Smooth muscle cell (in vitro differentiated cells): ENCODE measurements at regions not wholly inside any gene's neighbourhood (a gene's known extent, or its start where the extent isn't known, plus 50 kb on each side); places are given as distances from the start of the nearest gene placed in this dataset.
"Not testable (repeated sequence)": the region's sequence is repeated elsewhere in the genome, so short reads cannot be mapped to it uniquely, and the experiment has no call there.

Experiments used
- DNase-seq: peaks from one replicate; lab custom pipeline; 2025; ENCODE audit not compliant: unreplicated experiment; lab: John Stamatoyannopoulos, UW
- H2AFZ ChIP-seq: fragments of 200-600 bp; sonication (generic); 2 replicates; pipeline ENCODE4 v1.6.0; 2016; ENCODE audit warnings: antibody characterized with exemption, low read depth, mild to moderate bottlenecking
- H3F3A ChIP-seq: fragments of 200-600 bp; sonication (generic); 2 replicates; pipeline ENCODE4 v1.6.0; 2017; ENCODE audit warnings: antibody characterized with exemption, low read depth
- H3K27ac ChIP-seq: fragments of 200-600 bp; sonication (generic); 2 replicates; pipeline ENCODE4 v1.5.1; 2016; ENCODE audit warnings: low read depth, mild to moderate bottlenecking
- H3K27me3 ChIP-seq: fragments of 200-600 bp; sonication (generic); 2 replicates; pipeline ENCODE4 v1.6.1; 2016; ENCODE audit warnings: low read depth, mild to moderate bottlenecking
- H3K36me3 ChIP-seq: fragments of 200-600 bp; sonication (generic); 2 replicates; pipeline ENCODE4 v1.5.1; 2016; ENCODE audit warnings: low read depth
- H3K4me1 ChIP-seq: fragments of 200-600 bp; sonication (generic); 2 replicates; pipeline ENCODE4 v1.5.1; 2016; ENCODE audit warnings: low read depth
- H3K4me2 ChIP-seq: fragments of 200-600 bp; sonication (generic); 2 replicates; pipeline ENCODE4 v1.6.0; 2016; ENCODE audit warnings: mild to moderate bottlenecking
- H3K4me3 ChIP-seq: fragments of 200-600 bp; sonication (generic); 2 replicates; pipeline ENCODE4 v1.5.1; 2016; ENCODE audit warnings: mild to moderate bottlenecking
- H3K79me2 ChIP-seq: fragments of 200-600 bp; sonication (generic); 2 replicates; pipeline ENCODE4 v1.6.0; 2016; ENCODE audit warnings: low read depth, mild to moderate bottlenecking
- H3K9ac ChIP-seq: fragments of 200-600 bp; sonication (generic); 2 replicates; pipeline ENCODE4 v1.6.0; 2016; ENCODE audit warnings: low read depth
- H3K9me3 ChIP-seq: fragments of 200-600 bp; sonication (generic); replicated peaks from 2 replicates; pipeline ENCODE4 v1.5.1; 2016; ENCODE audit warnings: low read depth
- H4K20me1 ChIP-seq: fragments of 200-600 bp; sonication (generic); 2 replicates; pipeline ENCODE4 v1.6.0; 2016; ENCODE audit warnings: low read depth
- WGBS: methylation state at CpG from one replicate; pipeline ENCODE4 v1.1.7; 2016; ENCODE audit warnings: low lambda C conversion rate; 5-methylcytosine and 5-hydroxymethylcytosine counted together
- TF ChIP-seq, protein P1 (sequence below): fragments of 200-600 bp; sonication (generic); IDR thresholded peaks from 2 replicates; pipeline ENCODE4 v1.5.1; 2017; ENCODE audit warnings: borderline replicate concordance, mild to moderate bottlenecking, antibody characterized with exemption; ENCODE audit not compliant: insufficient read depth, poor library complexity, severe bottlenecking

GRCh38 chr5:60026161-60026560 lies 132.6 kb upstream of the PDE4D start:
- H3K9me3 ChIP-seq: no peaks in the 10 kb centered on the region
- no peaks in the 10 kb centered on the region for H4K20me1 ChIP-seq
- no peaks in the 10 kb centered on the region for H3K36me3 ChIP-seq
- H3K27me3 ChIP-seq: no peaks in the 10 kb centered on the region
- H3K4me3 ChIP-seq: no peak overlapping the region
- DNase-seq: no peak
- H3K4me1 ChIP-seq: peaks cover 5% of the 10 kb centered on the region
- H3K79me2 ChIP-seq: no peaks in the 10 kb centered on the region
- 65% methylated on average over 2 of the region's 2 CpGs for WGBS
- H3K27ac ChIP-seq: peak overlapping the region; percentile 65
- no peak overlapping the region for H3K4me2 ChIP-seq
- TF ChIP-seq, protein P1, sequence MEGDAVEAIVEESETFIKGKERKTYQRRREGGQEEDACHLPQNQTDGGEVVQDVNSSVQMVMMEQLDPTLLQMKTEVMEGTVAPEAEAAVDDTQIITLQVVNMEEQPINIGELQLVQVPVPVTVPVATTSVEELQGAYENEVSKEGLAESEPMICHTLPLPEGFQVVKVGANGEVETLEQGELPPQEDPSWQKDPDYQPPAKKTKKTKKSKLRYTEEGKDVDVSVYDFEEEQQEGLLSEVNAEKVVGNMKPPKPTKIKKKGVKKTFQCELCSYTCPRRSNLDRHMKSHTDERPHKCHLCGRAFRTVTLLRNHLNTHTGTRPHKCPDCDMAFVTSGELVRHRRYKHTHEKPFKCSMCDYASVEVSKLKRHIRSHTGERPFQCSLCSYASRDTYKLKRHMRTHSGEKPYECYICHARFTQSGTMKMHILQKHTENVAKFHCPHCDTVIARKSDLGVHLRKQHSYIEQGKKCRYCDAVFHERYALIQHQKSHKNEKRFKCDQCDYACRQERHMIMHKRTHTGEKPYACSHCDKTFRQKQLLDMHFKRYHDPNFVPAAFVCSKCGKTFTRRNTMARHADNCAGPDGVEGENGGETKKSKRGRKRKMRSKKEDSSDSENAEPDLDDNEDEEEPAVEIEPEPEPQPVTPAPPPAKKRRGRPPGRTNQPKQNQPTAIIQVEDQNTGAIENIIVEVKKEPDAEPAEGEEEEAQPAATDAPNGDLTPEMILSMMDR: no peak
- no peak overlapping the region for H2AFZ ChIP-seq
- H3K9ac ChIP-seq: no peak overlapping the region
- no peaks in the 10 kb centered on the region for H3F3A ChIP-seq

GRCh38 chr5:60024104-60024503 lies 130.6 kb upstream of the PDE4D start:
- TF ChIP-seq, protein P1: no peak
- Histone ChIP-seq H3K9ac (peak overlapping the region; percentile 5), H3K36me3 (no peaks in the 10 kb centered on the region), H3K4me2 (no peak overlapping the region), H2AFZ (no peak overlapping the region), H4K20me1 (no peaks in the 10 kb centered on the region), H3K4me3 (no peak overlapping the region), H3K9me3 (no peaks in the 10 kb centered on the region), H3K27me3 (no peaks in the 10 kb centered on the region), H3K4me1 (peaks cover 5% of the 10 kb centered on the region), H3K79me2 (no peaks in the 10 kb centered on the region), H3K27ac (peak overlapping the region; percentile 70), H3F3A (no peaks in the 10 kb centered on the region)
- DNase-seq: no peak

- no peaks in the 10 kb centered on the region for H3K79me2 ChIP-seq
- H2AFZ ChIP-seq: no peak overlapping the region
- peak overlapping the region; percentile 70 for H3K27ac ChIP-seq
- no peaks in the 10 kb centered on the region for H4K20me1 ChIP-seq
- no peaks in the 10 kb centered on the region for H3F3A ChIP-seq
- H3K36me3 ChIP-seq: no peaks in the 10 kb centered on the region
- H3K4me3 ChIP-seq: no peak overlapping the region
- no peak overlapping the region for H3K9ac ChIP-seq
- H3K27me3 ChIP-seq: no peaks in the 10 kb centered on the region
- TF ChIP-seq, protein P1: no peak
- peaks cover 5% of the 10 kb centered on the region for H3K4me1 ChIP-seq
- DNase-seq: no peak
- peak overlapping the region; percentile 49 for H3K4me2 ChIP-seq
- no peaks in the 10 kb centered on the region for H3K9me3 ChIP-seq
Measured at GRCh38 chr5:60023255-60023654, 129.7 kb upstream of the PDE4D start.

DNA sequence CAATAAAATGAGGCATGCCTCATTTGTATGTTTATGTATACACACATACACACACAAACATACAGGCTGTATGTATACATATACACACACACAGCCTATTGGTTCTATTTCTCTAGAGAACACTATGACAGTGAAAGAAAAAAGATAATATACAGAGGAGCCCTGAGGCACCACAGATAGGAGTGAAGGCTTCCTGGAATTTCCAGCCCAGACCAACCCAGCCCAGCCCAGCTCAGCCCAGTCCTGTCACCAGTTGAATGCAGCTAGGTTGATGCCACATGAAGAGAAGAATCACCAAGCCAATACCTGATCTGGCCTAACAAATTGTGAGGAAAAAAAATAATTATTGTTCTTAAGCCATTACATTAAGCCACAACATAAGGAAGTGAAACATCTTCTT lies 126.9 kb upstream of the PDE4D start:
- Histone ChIP-seq H2AFZ (no peak overlapping the region), H3K4me2 (no peak overlapping the region), H3K9me3 (no peaks in the 10 kb centered on the region), H3K4me3 (no peak overlapping the region), H3K36me3 (no peaks in the 10 kb centered on the region), H3K27ac (peak overlapping the region; percentile 36), H3K79me2 (no peaks in the 10 kb centered on the region), H3F3A (no peaks in the 10 kb centered on the region), H3K27me3 (no peaks in the 10 kb centered on the region), H3K9ac (no peak overlapping the region), H3K4me1 (peaks cover 5% of the 10 kb centered on the region), H4K20me1 (no peaks in the 10 kb centered on the region)
- DNase-seq: no peak
- TF ChIP-seq, protein P1: no peak

DNA sequence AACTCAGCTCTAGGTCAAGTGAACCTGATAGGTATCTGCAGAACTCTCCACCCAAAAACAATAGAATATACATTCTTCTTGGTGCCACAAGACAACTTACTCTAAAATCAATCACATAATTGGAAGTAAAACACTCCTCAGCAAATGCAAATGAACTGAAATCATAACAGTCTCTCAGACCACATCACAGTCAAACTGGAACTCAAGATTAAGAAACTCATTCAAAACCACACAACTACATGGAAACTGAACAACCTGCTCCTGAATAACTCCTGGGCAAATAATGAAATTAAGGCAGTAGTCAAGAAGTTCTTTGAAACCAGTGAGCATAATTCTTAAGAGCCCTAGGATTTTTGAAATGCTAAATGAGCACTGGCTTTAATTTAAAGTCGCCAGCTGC lies 125.4 kb upstream of the PDE4D start:
- not testable (repeated sequence) for H3F3A ChIP-seq, H3K27me3 ChIP-seq, H3K4me2 ChIP-seq, H4K20me1 ChIP-seq, H3K9me3 ChIP-seq, H3K36me3 ChIP-seq, H3K79me2 ChIP-seq, H3K27ac ChIP-seq, H3K4me1 ChIP-seq, H3K4me3 ChIP-seq, H3K9ac ChIP-seq, H2AFZ ChIP-seq, DNase-seq
- WGBS: 95% methylated on average over 1 of the region's 1 CpG
